H1 (cell line): ENCODE measurements at regions not wholly inside any gene's neighbourhood (a gene's known extent, or its start where the extent isn't known, plus 50 kb on each side); places are given as distances from the start of the nearest gene placed in this dataset.

Source experiments
- CTCF ChIA-PET: fragments of 300-600 bp; sonication (Branson Sonifier 250); formaldehyde crosslinking; loops from one replicate; lab custom pipeline; 2021; ENCODE audit not compliant: partially characterized antibody; lab: Charles Lee
- POLR2A ChIA-PET: fragments of 300-600 bp; sonication (Branson Sonifier 250); formaldehyde crosslinking; loops from one replicate; lab custom pipeline; 2021; ENCODE audit warnings: inconsistent platforms; ENCODE audit not compliant: partially characterized antibody; lab: Charles Lee
- DNase-seq, 2 experiments: peaks; one replicate each; pipeline versions ENCODE4 v3.0.0 to v3.0.0-alpha.2; 2010 to 2022; ENCODE audit warnings: low spot score in 2 of 2, low read depth in 1 of 2, mixed read lengths in 1 of 2
- FAIRE-seq: peaks from 2 replicates; lab custom pipeline; 2011; peaks lifted over from hg19 to GRCh38; lab: Jason Lieb, UNC
- H2AFZ ChIP-seq: 2 replicates; pipeline ENCODE4 v1.8.1; 2012; ENCODE audit warnings: low read length, inconsistent platforms
- H2AK5ac ChIP-seq: 2 replicates; pipeline ENCODE4 v1.6.1; 2013; ENCODE audit warnings: low read depth, low read length
- H2BK120ac ChIP-seq: replicated peaks from 2 replicates; pipeline ENCODE3; 2013; ENCODE audit warnings: low read depth, low read length, inconsistent platforms
- H2BK12ac ChIP-seq: 2 replicates; pipeline ENCODE4 v1.6.1; 2013; ENCODE audit warnings: low read depth, low read length
- H2BK15ac ChIP-seq: 2 replicates; pipeline ENCODE4 v1.6.1; 2013; ENCODE audit warnings: low read length
- H2BK20ac ChIP-seq: 2 replicates; pipeline ENCODE4 v1.6.1; 2013; ENCODE audit warnings: low read length
- H2BK5ac ChIP-seq: 2 replicates; pipeline ENCODE4 v1.6.1; 2013; ENCODE audit warnings: low read depth, low read length
- H3K14ac ChIP-seq: 2 replicates; pipeline ENCODE4 v1.6.1; 2013; ENCODE audit warnings: inconsistent platforms; ENCODE audit not compliant: insufficient read length
- H3K18ac ChIP-seq: 2 replicates; pipeline ENCODE4 v1.6.1; 2013; ENCODE audit warnings: low read length; ENCODE audit errors: extremely low read depth
- H3K23ac ChIP-seq: 2 replicates; pipeline ENCODE4 v1.6.1; 2013; ENCODE audit warnings: inconsistent platforms; ENCODE audit not compliant: insufficient read length
- H3K23me2 ChIP-seq: 2 replicates; pipeline ENCODE4 v1.6.1; 2013; ENCODE audit warnings: low read depth, low read length
- H3K27ac ChIP-seq: 2 replicates; pipeline ENCODE4 v1.6.1; 2011; ENCODE audit warnings: low read depth, low read length, inconsistent platforms
- H3K27me3 ChIP-seq, 4 experiments: replicated peaks in 1 of 4; 1 replicate in 1 of 4; 2 replicates in 3 of 4; pipeline versions ENCODE4 v1.6.1 to v1.8.1; 2011 to 2013; ENCODE audit warnings: low read length in 3 of 4, mild to moderate bottlenecking in 3 of 4, inconsistent platforms in 2 of 4, mixed read lengths in 2 of 4, moderate library complexity in 1 of 4; ENCODE audit not compliant: control insufficient read depth in 3 of 4, insufficient read depth in 3 of 4; ENCODE audit errors: extremely low read depth in 1 of 4
- H3K36me3 ChIP-seq, 4 experiments: 2 replicates each; pipeline versions ENCODE4 v1.6.1 to v1.8.1; 2011 to 2013; ENCODE audit warnings: mild to moderate bottlenecking in 4 of 4, low read length in 3 of 4, moderate library complexity in 2 of 4, control low read depth in 1 of 4, inconsistent platforms in 1 of 4; ENCODE audit not compliant: insufficient read depth in 4 of 4, control insufficient read depth in 2 of 4
- H3K4ac ChIP-seq: replicated peaks from 2 replicates; pipeline ENCODE3; 2013; ENCODE audit warnings: low read length, low read depth, mixed read lengths, inconsistent platforms; ENCODE audit not compliant: insufficient read length
- H3K4me1 ChIP-seq, 4 experiments: replicated peaks in 1 of 4; 1 replicate in 1 of 4; 2 replicates in 3 of 4; pipeline versions ENCODE4 v1.6.1 to v1.8.1; 2011 to 2013; ENCODE audit warnings: low read length in 3 of 4, inconsistent platforms in 2 of 4, mixed read lengths in 1 of 4; ENCODE audit not compliant: insufficient read depth in 4 of 4, control insufficient read depth in 3 of 4
- H3K4me2 ChIP-seq, 2 experiments: 2 replicates each; pipeline versions ENCODE4 v1.6.1 to v1.8.1; 2011 to 2013; ENCODE audit warnings: low read depth in 2 of 2, low read length in 2 of 2, control low read depth in 1 of 2, inconsistent platforms in 1 of 2, mild to moderate bottlenecking in 1 of 2; ENCODE audit not compliant: insufficient read depth in 1 of 2
- H3K4me3 ChIP-seq, 4 experiments: fragments of 200-600, 300-600 bp in 1 of 4; sonication (generic), shearing (Covaris generic), sonication (Bioruptor Twin) in 1 of 4; 2 replicates each; pipeline versions ENCODE4 v1.5.1 to v1.8.1; 2011 to 2016; ENCODE audit warnings: low read length in 4 of 4, low read depth in 3 of 4, control low read depth in 2 of 4, inconsistent platforms in 2 of 4, mild to moderate bottlenecking in 2 of 4, mixed read lengths in 1 of 4, moderate library complexity in 1 of 4; ENCODE audit not compliant: insufficient read depth in 2 of 4; ENCODE audit errors: extremely low read depth in 1 of 4
- H3K56ac ChIP-seq: replicated peaks from 2 replicates; pipeline ENCODE3; 2013; ENCODE audit warnings: low read depth, mild to moderate bottlenecking, mixed read lengths, low read length, inconsistent platforms; ENCODE audit not compliant: insufficient read length
- H3K79me1 ChIP-seq: 2 replicates; pipeline ENCODE4 v1.6.1; 2013; ENCODE audit warnings: low read depth, low read length, control low read depth
- H3K79me2 ChIP-seq, 2 experiments: 2 replicates each; pipeline versions ENCODE4 v1.6.1 to v1.8.1; 2012 to 2013; ENCODE audit warnings: low read length in 2 of 2, mild to moderate bottlenecking in 2 of 2, inconsistent platforms in 1 of 2; ENCODE audit not compliant: insufficient read depth in 2 of 2, control insufficient read depth in 1 of 2
- H3K9ac ChIP-seq, 4 experiments: replicated peaks in 1 of 4; 1 replicate in 1 of 4; 2 replicates in 3 of 4; pipeline versions ENCODE4 v1.6.1 to v1.8.1; 2011 to 2013; ENCODE audit warnings: low read depth in 3 of 4, low read length in 3 of 4, control low read depth in 2 of 4, mild to moderate bottlenecking in 2 of 4, moderate library complexity in 2 of 4, inconsistent platforms in 1 of 4; ENCODE audit errors: extremely low read depth in 1 of 4
- H3K9me3 ChIP-seq, 2 experiments: 2 replicates each; pipeline versions ENCODE4 v1.6.1 to v1.8.1; 2012 to 2013; ENCODE audit warnings: mild to moderate bottlenecking in 2 of 2, moderate library complexity in 2 of 2, control low read depth in 1 of 2, inconsistent platforms in 1 of 2, low read depth in 1 of 2, low read length in 1 of 2, mixed read lengths in 1 of 2; ENCODE audit not compliant: insufficient read depth in 2 of 2
- H4K20me1 ChIP-seq, 2 experiments: replicated peaks in 1 of 2; 2 replicates each; pipeline versions ENCODE3 to v1.8.1; 2011 to 2013; ENCODE audit warnings: inconsistent platforms in 2 of 2, low read length in 2 of 2, mild to moderate bottlenecking in 1 of 2; ENCODE audit not compliant: insufficient read depth in 2 of 2, control insufficient read depth in 1 of 2
- H4K5ac ChIP-seq: 2 replicates; pipeline ENCODE4 v1.6.1; 2013; ENCODE audit warnings: low read length, low read depth, mixed read lengths, inconsistent platforms; ENCODE audit not compliant: insufficient read length
- H4K8ac ChIP-seq: 2 replicates; pipeline ENCODE4 v1.8.0; 2013; ENCODE audit warnings: mild to moderate bottlenecking, moderate library complexity, low read length, inconsistent platforms; ENCODE audit not compliant: insufficient read depth; ENCODE audit errors: extremely low read depth
- H4K91ac ChIP-seq: replicated peaks from 2 replicates; pipeline ENCODE3; 2013; ENCODE audit warnings: low read length, mixed read lengths, inconsistent platforms; ENCODE audit not compliant: insufficient read length
- CBX5 ChIP-seq: fragments of 300-800, 300-1000 bp; sonication (generic); IDR thresholded peaks from 2 replicates; pipeline ENCODE4 v1.7.1; 2016; ENCODE audit warnings: antibody characterized with exemption, low read length, low read depth
- HDAC6 ChIP-seq: IDR thresholded peaks from one replicate; pipeline ENCODE4 v1.7.1; 2012; ENCODE audit warnings: low read depth, mild to moderate bottlenecking, inconsistent platforms, low read length, moderate library complexity
- RFX5 ChIP-seq: IDR thresholded peaks from 2 replicates; pipeline ENCODE4 v1.6.1; 2011; ENCODE audit warnings: low read depth, low read length, improper control_type of control experiment, borderline replicate concordance
- SIX5 ChIP-seq: IDR thresholded peaks from 2 replicates; pipeline ENCODE4 v1.6.1; 2011; ENCODE audit warnings: mild to moderate bottlenecking, low read depth, low read length
- SUZ12 ChIP-seq: fragments of 200-600 bp; sonication (generic); IDR thresholded peaks from 2 replicates; pipeline ENCODE4 v1.6.1; 2012; ENCODE audit warnings: mild to moderate bottlenecking, inconsistent platforms, low read length, moderate library complexity, mixed read lengths
- TAF1 ChIP-seq: IDR thresholded peaks from 2 replicates; pipeline ENCODE4 v1.6.1; 2011; ENCODE audit warnings: mild to moderate bottlenecking, low read depth, low read length
- WGBS, 2 experiments: shearing (Covaris generic) in 1 of 2; methylation state at CpG; one replicate each; pipeline versions ENCODE4 v1.1.6 to v1.1.7; 2013 to 2015; ENCODE audit warnings: low lambda C conversion rate in 2 of 2, mixed read lengths in 2 of 2, inconsistent platforms in 1 of 2, low coverage in 1 of 2, missing lambda C conversion rate in 1 of 2; ENCODE audit not compliant: insufficient replicate concordance in 2 of 2, insufficient coverage in 1 of 2, insufficient read length in 1 of 2; ENCODE audit errors: extremely low coverage in 1 of 2, missing lambda C conversion rate in 1 of 2; 5-methylcytosine and 5-hydroxymethylcytosine counted together

- Histone ChIP-seq H2BK15ac (no peak overlapping the region), H3K56ac (no peak overlapping the region), H3K4ac (no peak overlapping the region), H3K23ac (no peak overlapping the region), H2BK5ac (no peak overlapping the region), H3K9ac (no peak overlapping the region), H3K79me1 (no peaks in the 10 kb centered on the region), H4K8ac (no peak overlapping the region), H3K4me1 (peaks cover 0 to 8% (median 7%) of the 10 kb centered on the region in 4 experiments; a peak in 5 of 7 replicates), H3K4me2 (no peak overlapping the region), H4K91ac (no peak overlapping the region), H2BK20ac (no peak overlapping the region), H3K14ac (no peak overlapping the region), H2AK5ac (no peak overlapping the region), H2BK120ac (no peak overlapping the region), H3K79me2 (no peaks in the 10 kb centered on the region), H3K36me3 (no peaks in the 10 kb centered on the region), H4K5ac (no peak overlapping the region), H4K20me1 (peaks cover 0 to 2% of the 10 kb centered on the region in 2 experiments), H2BK12ac (no peak overlapping the region), H3K27ac (no peak overlapping the region), H3K27me3 (no peaks in the 10 kb centered on the region), H3K18ac (no peak overlapping the region), H2AFZ (no peak overlapping the region), H3K9me3 (no peaks in the 10 kb centered on the region), H3K23me2 (no peaks in the 10 kb centered on the region), H3K4me3 (no peak overlapping the region)
- DNase-seq (no peak), FAIRE-seq (no peak)
- WGBS, 2 experiments: 43% methylated on average over 5 of the region's 5 CpGs; no CpG with 5 or more reads in 1 of the 2 experiments
- CTCF ChIA-PET: interaction anchor here (1.5 kb wide), 1 partner anchor 260 kb away, joined by 4 read pairs; no protein-coding TSS in a partner anchor
- POLR2A ChIA-PET: no interaction called here
- TF ChIP-seq SIX5: no peak
- TF ChIP-seq HDAC6: no peak
- no peak for TF ChIP-seq SUZ12
- TF ChIP-seq TAF1: no peak
- TF ChIP-seq CBX5: no peak
- no peak for TF ChIP-seq RFX5
Measured at GRCh38 chr13:107562203-107562602, 653.1 kb downstream of the LIG4 start.
